Hypothalamus (tissue), 51 donors: ENCODE measurements at regions not wholly inside any gene's neighbourhood (a gene's known extent, or its start where the extent isn't known, plus 50 kb on each side); places are given as distances from the start of the nearest gene placed in this dataset.
"Not testable (repeated sequence)": the region's sequence is repeated elsewhere in the genome, so short reads cannot be mapped to it uniquely, and the experiment has no call there.

Source experiments
- DNase-seq, 51 donors: peaks; one replicate each; lab custom pipeline; 2025; lab: John Stamatoyannopoulos, UW

DNA sequence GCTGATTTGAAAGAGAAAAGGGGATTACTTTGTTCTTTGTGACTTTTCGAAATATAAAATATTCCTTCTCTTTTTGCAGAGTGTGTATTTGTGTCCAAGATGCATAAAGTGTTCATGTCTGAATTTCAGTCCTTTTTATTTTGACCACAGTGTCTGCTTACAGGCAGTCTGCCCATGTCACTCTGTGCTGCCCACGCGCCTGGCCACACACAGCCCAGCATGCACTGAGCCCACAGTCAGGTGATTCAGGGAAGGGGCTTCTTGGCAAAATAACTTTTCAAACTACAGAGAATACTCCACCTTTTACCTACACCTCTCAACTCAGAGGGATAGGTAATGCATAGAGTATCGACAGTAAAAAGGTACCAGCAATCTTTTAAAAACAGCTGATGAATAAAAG, 142.5 kb upstream of the TRPC4 start:
- no peak for DNase-seq

- DNase-seq: peak in 7 of 51 donors; percentile 0 to 17 (median 7)
Observed at GRCh38 chr13:38008636-38009035, 139.1 kb upstream of the TRPC4 start.

DNA sequence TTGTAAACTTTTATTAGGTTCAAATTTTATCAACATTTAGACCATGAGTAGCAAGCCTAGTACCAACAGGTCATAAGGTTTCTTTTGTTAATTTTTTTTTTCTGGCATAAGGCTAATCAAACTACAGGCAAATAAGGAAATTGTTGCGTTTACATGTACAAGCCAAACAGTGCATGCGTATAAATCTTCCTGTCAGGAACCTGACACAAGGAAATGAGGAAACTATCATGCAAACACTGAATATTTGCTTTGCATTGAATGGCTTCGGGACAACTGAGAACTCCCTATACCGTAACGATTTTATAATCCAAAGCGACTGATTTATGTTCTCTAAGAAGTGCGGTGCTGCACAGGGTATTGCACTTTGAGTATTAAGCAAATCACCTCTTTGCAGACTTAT, 133.0 kb upstream of the TRPC4 start:
- no peak for DNase-seq

GRCh38 chr13:37997641-37998040, 128.1 kb upstream of the TRPC4 start:
- no peak for DNase-seq

DNA sequence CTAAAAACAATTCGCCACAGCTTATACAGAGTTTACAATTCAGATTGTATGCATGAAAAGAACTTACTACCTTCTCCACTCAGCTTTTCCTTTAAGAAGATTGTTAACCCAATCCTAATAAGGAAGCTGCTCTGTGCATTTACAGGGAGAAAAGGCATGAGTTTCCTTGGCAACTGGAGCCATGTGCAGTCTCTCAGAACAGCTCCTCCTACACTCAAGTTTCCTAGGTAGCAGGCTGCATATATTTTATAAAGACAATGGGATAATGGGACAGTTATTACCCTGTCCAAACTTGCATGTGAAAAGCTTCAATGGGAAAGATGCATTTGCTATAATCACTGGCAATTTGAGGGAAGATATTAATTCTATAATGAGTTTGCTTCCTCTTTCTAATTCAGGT, 125.5 kb upstream of the TRPC4 start:
- peak in 3 of 51 donors; percentile 1 to 64 (median 1) for DNase-seq

DNA sequence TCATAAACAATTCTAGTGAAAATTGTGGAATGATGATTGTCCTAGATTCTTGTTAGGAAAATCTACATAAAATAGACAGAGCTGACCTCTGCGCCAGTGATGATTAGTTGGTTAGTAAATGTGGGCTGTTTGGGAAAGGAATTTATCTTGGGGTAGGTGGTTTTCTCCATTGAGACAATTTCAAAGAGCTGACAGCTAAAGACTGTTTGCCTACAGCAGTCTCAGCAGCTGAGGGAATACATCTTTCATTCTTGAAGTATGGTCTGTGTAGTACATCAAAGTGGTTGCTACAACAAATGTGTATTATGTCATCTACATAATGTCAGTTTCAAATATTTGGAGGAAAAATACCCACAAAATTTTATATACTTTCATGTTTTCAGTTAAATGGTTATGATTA, 117.2 kb upstream of the TRPC4 start:
- DNase-seq: no peak

DNA sequence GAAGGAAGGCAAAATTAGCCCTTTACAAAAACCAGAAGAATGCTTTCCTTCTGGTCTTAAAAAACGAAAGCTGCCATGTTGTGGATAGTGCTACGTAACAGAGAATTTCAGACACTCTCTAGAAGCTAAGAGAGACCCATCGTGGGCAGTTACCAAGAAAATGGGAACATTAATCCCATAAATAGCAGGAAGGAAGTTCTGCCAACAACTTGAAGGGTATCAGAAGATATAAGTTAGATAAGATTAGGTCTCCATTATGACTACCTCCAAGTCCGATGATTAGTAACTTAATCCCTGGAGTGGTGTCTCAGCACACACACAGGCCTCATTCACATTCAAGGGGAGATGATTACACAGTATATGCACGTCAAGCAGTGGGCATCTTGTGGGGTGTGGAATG, 115.7 kb upstream of the TRPC4 start:
- DNase-seq: no peak

GRCh38 chr13:37984357-37984756, 114.8 kb upstream of the TRPC4 start:
- no peak for DNase-seq

- no peak for DNase-seq
Observed at GRCh38 chr13:37981932-37982331, 112.4 kb upstream of the TRPC4 start.

DNA sequence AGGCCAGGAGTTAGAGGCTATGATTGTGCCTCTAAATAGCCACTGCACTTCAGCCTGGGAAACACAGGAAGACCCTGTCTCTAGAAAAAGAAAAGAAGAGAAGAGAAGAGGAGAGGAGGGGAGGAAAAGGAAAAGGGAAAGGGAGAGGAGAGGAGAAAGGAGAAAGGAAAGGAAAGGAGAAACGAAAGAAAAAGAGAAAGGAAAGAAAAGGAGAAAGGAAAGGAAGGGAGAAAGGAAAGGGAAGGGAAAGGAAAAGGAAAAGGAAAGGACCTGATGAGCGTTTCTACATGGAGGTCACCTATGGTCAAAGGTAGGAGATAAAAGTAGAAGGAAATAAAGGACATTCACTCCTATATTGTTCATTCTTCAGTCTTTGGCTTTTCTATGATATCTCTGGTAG, 109.1 kb upstream of the TRPC4 start:
- DNase-seq: no peak

GRCh38 chr13:37968555-37968954, 99.0 kb upstream of the TRPC4 start:
- no peak for DNase-seq

GRCh38 chr13:37966266-37966665, 96.7 kb upstream of the TRPC4 start:
- DNase-seq: no peak

DNA sequence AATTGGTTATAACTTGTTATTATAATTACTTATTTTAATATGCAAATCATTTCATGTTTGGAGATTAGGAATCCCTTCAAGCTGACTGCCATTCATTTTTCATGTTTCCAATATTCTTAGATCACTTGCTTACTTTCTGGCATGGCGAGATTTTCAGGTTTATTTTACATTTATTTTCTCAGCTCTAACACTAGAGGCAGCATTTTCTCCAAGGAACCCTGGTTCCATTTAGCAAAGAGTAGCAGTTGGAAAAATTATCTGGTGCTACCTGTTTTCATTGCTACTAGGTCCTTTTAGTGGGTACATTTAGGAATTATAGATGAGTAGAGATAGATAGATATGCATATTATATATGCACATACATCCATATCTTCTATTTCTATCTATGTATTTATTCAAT, 90.9 kb upstream of the TRPC4 start:
- DNase-seq: no peak

GRCh38 chr13:37959284-37959683, 89.7 kb upstream of the TRPC4 start:
- no peak for DNase-seq

- no peak for DNase-seq
Observed at GRCh38 chr13:37956536-37956935, 87.0 kb upstream of the TRPC4 start.

- not testable (repeated sequence) for DNase-seq
Observed at GRCh38 chr13:37954597-37954996, 85.0 kb upstream of the TRPC4 start.

GRCh38 chr13:37954191-37954590, 84.6 kb upstream of the TRPC4 start:
- no peak for DNase-seq

DNA sequence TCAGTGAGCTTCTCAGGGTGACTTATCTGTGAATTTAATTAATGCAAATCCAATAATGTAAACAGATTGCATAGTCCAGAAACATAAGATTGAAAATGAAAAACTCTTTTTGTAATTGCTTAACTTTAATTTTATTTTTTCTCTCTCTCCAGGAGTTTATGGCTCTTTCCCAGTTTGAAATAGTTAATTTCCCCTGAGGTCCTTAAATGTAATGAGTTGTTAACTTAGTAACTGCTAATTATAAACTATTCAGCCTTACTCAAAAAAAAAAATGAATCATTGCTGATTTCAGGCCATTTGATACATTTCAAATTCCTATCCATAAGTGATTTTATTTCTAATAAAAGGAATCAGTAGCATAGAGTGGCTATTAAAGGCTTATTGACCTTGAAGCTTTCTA, 84.1 kb upstream of the TRPC4 start:
- no peak for DNase-seq

GRCh38 chr13:37950016-37950415, 80.4 kb upstream of the TRPC4 start:
- no peak for DNase-seq

GRCh38 chr13:37947419-37948140, 78.0 kb upstream of the TRPC4 start:
- DNase-seq: no peak

DNA sequence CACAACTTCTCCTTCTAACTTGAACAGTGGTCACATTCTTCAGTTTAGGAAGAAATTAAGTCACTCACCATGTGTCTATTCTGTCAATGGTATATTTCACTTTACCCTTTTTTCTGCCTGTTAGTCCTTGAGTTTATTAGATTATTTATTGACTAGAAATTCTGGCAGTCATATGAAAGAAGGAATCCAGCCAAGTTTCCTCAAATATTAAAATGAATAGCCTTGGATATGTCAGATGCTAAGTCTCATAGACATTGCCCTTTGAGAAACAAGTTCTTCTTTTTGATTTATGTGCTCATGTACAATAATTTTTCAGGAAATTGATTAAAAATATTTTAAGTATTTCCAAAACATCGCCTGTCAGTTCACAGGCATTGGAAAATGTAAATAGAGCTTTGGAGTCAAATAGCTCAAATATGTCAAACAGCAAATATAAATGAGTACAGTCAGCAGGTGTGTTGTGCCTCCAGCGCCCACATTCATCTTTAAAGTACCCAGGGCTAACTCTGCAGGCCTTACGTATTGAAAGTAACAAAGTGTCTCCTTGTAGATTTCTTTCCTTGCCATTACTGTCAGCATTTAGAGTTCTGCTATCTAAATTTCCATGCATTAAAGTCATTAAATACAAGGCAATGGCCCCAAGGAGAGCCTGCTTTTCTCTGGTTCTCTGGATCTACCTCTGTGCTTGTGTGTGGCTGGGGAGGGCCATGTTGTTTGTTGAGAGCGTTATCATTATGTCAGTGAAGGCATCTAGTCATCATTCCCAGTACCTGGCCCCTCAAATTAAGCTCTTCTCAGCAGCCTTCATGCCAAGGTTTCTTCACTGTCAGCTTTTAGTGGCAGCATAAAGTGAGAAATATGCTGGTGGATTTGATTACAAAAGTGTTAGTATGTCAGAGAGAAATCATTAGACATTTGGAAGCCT, 76.3 kb upstream of the TRPC4 start:
- no peak for DNase-seq

DNA sequence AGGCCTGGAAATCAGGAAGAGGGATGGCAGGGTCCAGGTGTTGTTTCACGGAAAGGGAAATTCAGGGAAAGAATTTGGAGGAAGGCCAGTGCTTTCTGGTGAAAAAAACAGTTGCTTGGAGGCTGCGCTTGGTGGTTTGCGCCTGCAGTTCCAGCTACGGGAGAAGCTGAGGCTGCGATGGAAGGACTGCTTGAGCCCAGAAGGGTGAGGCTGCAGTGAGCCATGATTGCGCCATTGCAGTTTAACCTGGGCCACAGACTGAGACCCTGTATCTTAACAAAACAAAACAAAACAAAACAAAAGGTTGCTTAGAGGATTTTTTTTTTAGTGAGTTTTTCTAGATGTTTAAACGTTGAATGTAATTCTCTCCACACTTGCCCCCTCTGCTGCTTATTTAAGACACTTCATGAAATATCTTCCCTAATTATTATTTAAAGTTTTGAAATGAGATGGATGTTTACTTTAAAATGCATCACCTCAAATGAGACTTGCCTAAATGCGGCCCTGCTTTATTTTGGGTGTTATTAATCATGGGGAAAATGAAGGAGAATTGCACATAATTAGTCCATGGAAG, 75.4 kb upstream of the TRPC4 start:
- DNase-seq: no peak
